Karpas-422 (cell line): ENCODE measurements at regions not wholly inside any gene's neighbourhood (a gene's known extent, or its start where the extent isn't known, plus 50 kb on each side); places are given as distances from the start of the nearest gene placed in this dataset.
A peak's percentile ranks its signal among the peaks of the same experiment; 100 is the strongest.

Experiments
- DNase-seq: peaks from one replicate; pipeline ENCODE4 v3.0.0-alpha.2; 2015
- H2AFZ ChIP-seq: fragments of 200-600 bp; sonication (generic); 2 replicates; pipeline ENCODE4 v1.6.1; 2014; ENCODE audit warnings: antibody characterized with exemption, low read length, mixed read lengths
- H3K27ac ChIP-seq: fragments of 200-600 bp; sonication (generic); 2 replicates; pipeline ENCODE4 v1.5.1; 2014; ENCODE audit warnings: mild to moderate bottlenecking, low read length, moderate library complexity
- H3K27me3 ChIP-seq: fragments of 200-600 bp; sonication (generic); 2 replicates; pipeline ENCODE4 v1.6.1; 2014; ENCODE audit warnings: low read length, mixed read lengths
- H3K36me3 ChIP-seq: fragments of 200-600 bp; sonication (generic); 2 replicates; pipeline ENCODE4 v1.6.1; 2014; ENCODE audit warnings: low read length, mixed read lengths; ENCODE audit not compliant: insufficient read depth
- H3K4me1 ChIP-seq: fragments of 200-600 bp; sonication (generic); 2 replicates; pipeline ENCODE4 v1.6.1; 2014; ENCODE audit warnings: mild to moderate bottlenecking, low read length, mixed read lengths
- H3K4me2 ChIP-seq: fragments of 200-600 bp; sonication (generic); 2 replicates; pipeline ENCODE4 v1.6.1; 2014; ENCODE audit warnings: low read length, low read depth, mild to moderate bottlenecking; ENCODE audit not compliant: poor library complexity, severe bottlenecking
- H3K4me3 ChIP-seq: fragments of 200-600 bp; sonication (generic); 2 replicates; pipeline ENCODE4 v1.5.1; 2014; ENCODE audit warnings: mild to moderate bottlenecking, antibody characterized with exemption, low read length, mixed read lengths
- H3K79me2 ChIP-seq: fragments of 200-600 bp; sonication (generic); 2 replicates; pipeline ENCODE4 v1.6.1; 2014; ENCODE audit warnings: mild to moderate bottlenecking, low read length, mixed read lengths
- H3K9ac ChIP-seq: fragments of 200-600 bp; sonication (generic); 2 replicates; pipeline ENCODE4 v1.6.0; 2014; ENCODE audit warnings: low read length
- H3K9me2 ChIP-seq: fragments of 200-600 bp; sonication (generic), shearing (Covaris generic); replicated peaks from 2 replicates; pipeline ENCODE4 v1.6.0; 2014; ENCODE audit warnings: mild to moderate bottlenecking, low read length, moderate library complexity; ENCODE audit not compliant: insufficient read depth
- H3K9me3 ChIP-seq: fragments of 300-700, 200-600 bp; sonication (generic); 2 replicates; pipeline ENCODE4 v1.6.1; 2014; ENCODE audit warnings: low read length, mixed read lengths
- H4K20me1 ChIP-seq: fragments of 200-600 bp; sonication (generic); 2 replicates; pipeline ENCODE4 v1.6.1; 2014; ENCODE audit warnings: mild to moderate bottlenecking, antibody characterized with exemption, low read length, low read depth; ENCODE audit not compliant: insufficient read depth

GRCh38 chr10:43870968-43871439 lies 222.3 kb upstream of the ZNF32 start:
- no peaks in the 10 kb centered on the region for H3K79me2 ChIP-seq
- peaks cover 18% of the 10 kb centered on the region for H3K4me1 ChIP-seq
- no peaks in the 10 kb centered on the region for H3K27me3 ChIP-seq
- DNase-seq, result no peak
- H3K9me3 ChIP-seq, result no peaks in the 10 kb centered on the region
- H3K4me2 ChIP-seq, result no peak overlapping the region
- no peaks in the 10 kb centered on the region for H3K36me3 ChIP-seq
- no peak overlapping the region for H2AFZ ChIP-seq
- H3K9me2 ChIP-seq, result no peaks in the 10 kb centered on the region
- no peak overlapping the region for H3K9ac ChIP-seq
- no peak overlapping the region for H3K4me3 ChIP-seq
- H3K27ac ChIP-seq, result no peak overlapping the region
- H4K20me1 ChIP-seq, result no peaks in the 10 kb centered on the region

GRCh38 chr10:43869669-43870322 lies 221.1 kb upstream of the ZNF32 start:
- Histone ChIP-seq H3K4me2 (no peak overlapping the region), H3K79me2 (no peaks in the 10 kb centered on the region), H3K4me3 (no peak overlapping the region), H3K9me3 (no peaks in the 10 kb centered on the region), H3K36me3 (no peaks in the 10 kb centered on the region), H4K20me1 (no peaks in the 10 kb centered on the region), H3K27me3 (no peaks in the 10 kb centered on the region), H3K4me1 (peaks cover 18% of the 10 kb centered on the region), H3K9ac (no peak overlapping the region), H3K27ac (no peak overlapping the region), H3K9me2 (no peaks in the 10 kb centered on the region), H2AFZ (no peak overlapping the region)
- DNase-seq, result no peak

GRCh38 chr10:43868952-43869351 lies 220.3 kb upstream of the ZNF32 start:
- Histone ChIP-seq H3K9me2 (no peaks in the 10 kb centered on the region), H3K4me3 (no peak overlapping the region), H3K9ac (no peak overlapping the region), H3K79me2 (no peaks in the 10 kb centered on the region), H3K9me3 (no peaks in the 10 kb centered on the region), H3K4me1 (peaks cover 18% of the 10 kb centered on the region), H4K20me1 (no peaks in the 10 kb centered on the region), H3K4me2 (no peak overlapping the region), H3K27ac (no peak overlapping the region), H2AFZ (no peak overlapping the region), H3K27me3 (no peaks in the 10 kb centered on the region), H3K36me3 (no peaks in the 10 kb centered on the region)
- DNase-seq, result no peak

GRCh38 chr10:43867667-43868565 lies 219.2 kb upstream of the ZNF32 start:
- H3K9me2 ChIP-seq, result no peaks in the 10 kb centered on the region
- no peaks in the 10 kb centered on the region for H3K36me3 ChIP-seq
- no peak overlapping the region for H2AFZ ChIP-seq
- no peaks in the 10 kb centered on the region for H3K9me3 ChIP-seq
- H4K20me1 ChIP-seq, result no peaks in the 10 kb centered on the region
- no peak overlapping the region for H3K4me2 ChIP-seq
- DNase-seq, result no peak
- no peak overlapping the region for H3K4me3 ChIP-seq
- no peak overlapping the region for H3K27ac ChIP-seq
- no peaks in the 10 kb centered on the region for H3K79me2 ChIP-seq
- peak overlapping the region; percentile 19; the same call in 1 of the 2 replicates for H3K9ac ChIP-seq
- no peaks in the 10 kb centered on the region for H3K27me3 ChIP-seq
- H3K4me1 ChIP-seq, result peaks cover 18% of the 10 kb centered on the region

- H3K9ac ChIP-seq, result no peak overlapping the region
- no peak overlapping the region for H3K4me2 ChIP-seq
- DNase-seq, result no peak
- H3K4me1 ChIP-seq, result peaks cover 18% of the 10 kb centered on the region
- H3K79me2 ChIP-seq, result no peaks in the 10 kb centered on the region
- H3K9me3 ChIP-seq, result no peaks in the 10 kb centered on the region
- H3K27me3 ChIP-seq, result no peaks in the 10 kb centered on the region
- H3K36me3 ChIP-seq, result no peaks in the 10 kb centered on the region
- H3K4me3 ChIP-seq, result no peak overlapping the region
- no peak overlapping the region for H3K27ac ChIP-seq
- H4K20me1 ChIP-seq, result no peaks in the 10 kb centered on the region
- no peak overlapping the region for H2AFZ ChIP-seq
- H3K9me2 ChIP-seq, result no peaks in the 10 kb centered on the region
Measured at GRCh38 chr10:43867113-43867512, 218.4 kb upstream of the ZNF32 start.

- no peaks in the 10 kb centered on the region for H3K9me3 ChIP-seq
- no peak overlapping the region for H3K27ac ChIP-seq
- H4K20me1 ChIP-seq, result no peaks in the 10 kb centered on the region
- no peak overlapping the region for H3K4me2 ChIP-seq
- no peaks in the 10 kb centered on the region for H3K79me2 ChIP-seq
- H2AFZ ChIP-seq, result no peak overlapping the region
- no peak overlapping the region for H3K9ac ChIP-seq
- no peaks in the 10 kb centered on the region for H3K9me2 ChIP-seq
- no peak overlapping the region for H3K4me3 ChIP-seq
- no peaks in the 10 kb centered on the region for H3K36me3 ChIP-seq
- no peaks in the 10 kb centered on the region for H3K27me3 ChIP-seq
- H3K4me1 ChIP-seq, result peaks cover 18% of the 10 kb centered on the region
- DNase-seq, result no peak
Measured at GRCh38 chr10:43866712-43867111, 218.0 kb upstream of the ZNF32 start.

- Histone ChIP-seq H4K20me1 (no peaks in the 10 kb centered on the region), H3K9ac (no peak overlapping the region), H3K27me3 (no peaks in the 10 kb centered on the region), H2AFZ (no peak overlapping the region), H3K9me3 (no peaks in the 10 kb centered on the region), H3K27ac (no peak overlapping the region), H3K4me2 (no peak overlapping the region), H3K9me2 (no peaks in the 10 kb centered on the region), H3K79me2 (no peaks in the 10 kb centered on the region), H3K4me1 (peaks cover 13% of the 10 kb centered on the region), H3K4me3 (no peak overlapping the region), H3K36me3 (no peaks in the 10 kb centered on the region)
- no peak for DNase-seq
Measured at GRCh38 chr10:43865265-43866135, 216.8 kb upstream of the ZNF32 start.

GRCh38 chr10:43864656-43865055 lies 216.0 kb upstream of the ZNF32 start:
- H3K4me2 ChIP-seq, result no peak overlapping the region

More at GRCh38 chr10:43864656-43865055, 216.0 kb upstream of the ZNF32 start:
- Histone ChIP-seq H3K9me2 (no peaks in the 10 kb centered on the region), H3K27me3 (no peaks in the 10 kb centered on the region), H3K4me1 (peaks cover 13% of the 10 kb centered on the region), H3K27ac (no peak overlapping the region), H3K9ac (no peak overlapping the region), H3K9me3 (no peaks in the 10 kb centered on the region), H3K36me3 (no peaks in the 10 kb centered on the region), H2AFZ (no peak overlapping the region), H3K79me2 (no peaks in the 10 kb centered on the region), H3K4me3 (no peak overlapping the region), H4K20me1 (no peaks in the 10 kb centered on the region)
- DNase-seq, result no peak
